Liver (tissue), 8 donors: ENCODE measurements at regions not wholly inside any gene's neighbourhood (a gene's known extent, or its start where the extent isn't known, plus 50 kb on each side); places are given as distances from the start of the nearest gene placed in this dataset.

Source experiments
- DNase-seq: peaks from one replicate; pipeline ENCODE4 v3.0.0-alpha.2; 2017; ENCODE audit warnings: low spot score
- H3K27ac ChIP-seq, 2 donors: one replicate each; pipeline ENCODE4 v1.7.0; 2013; ENCODE audit warnings: inconsistent platforms in 2 of 2, low read length in 2 of 2, control low read depth in 1 of 2, low read depth in 1 of 2, mild to moderate bottlenecking in 1 of 2
- H3K27me3 ChIP-seq, 4 donors: one replicate each; pipeline versions ENCODE4 v1.6.1 to v1.7.0; 2013; ENCODE audit warnings: low read length in 3 of 4, inconsistent platforms in 1 of 4, mild to moderate bottlenecking in 1 of 4, moderate library complexity in 1 of 4; ENCODE audit not compliant: control insufficient read depth in 4 of 4, insufficient read depth in 4 of 4
- H3K36me3 ChIP-seq, 4 donors: one replicate each; pipeline versions ENCODE4 v1.6.1 to v1.7.0; 2013; ENCODE audit warnings: low read length in 3 of 4, mild to moderate bottlenecking in 3 of 4, low read depth in 1 of 4, moderate library complexity in 1 of 4; ENCODE audit not compliant: control insufficient read depth in 4 of 4, insufficient read depth in 3 of 4
- H3K4me1 ChIP-seq, 4 donors: one replicate each; pipeline versions ENCODE4 v1.6.1 to v1.7.0; 2013; ENCODE audit warnings: low read length in 3 of 4, mild to moderate bottlenecking in 3 of 4, moderate library complexity in 1 of 4; ENCODE audit not compliant: control insufficient read depth in 4 of 4, insufficient read depth in 4 of 4
- H3K4me3 ChIP-seq, 3 donors: one replicate each; pipeline versions ENCODE4 v1.6.1 to v1.7.0; 2013; ENCODE audit warnings: low read length in 3 of 3, control low read depth in 1 of 3, low read depth in 1 of 3, mild to moderate bottlenecking in 1 of 3
- H3K9ac ChIP-seq, 2 donors: one replicate each; pipeline ENCODE4 v1.7.0; 2013; ENCODE audit warnings: low read length in 2 of 2, mild to moderate bottlenecking in 2 of 2, moderate library complexity in 2 of 2, control low read depth in 1 of 2, low read depth in 1 of 2
- H3K9me3 ChIP-seq, 4 donors: one replicate each; pipeline versions ENCODE4 v1.6.1 to v1.7.0; 2013; ENCODE audit warnings: low read length in 3 of 4; ENCODE audit not compliant: control insufficient read depth in 4 of 4
- CTCF ChIP-seq: fragments of 150-350 bp; IDR thresholded peaks from 2 replicates; pipeline ENCODE4 v1.5.1; 2017; ENCODE audit warnings: improper control_type of control experiment, low read depth, low read length; ENCODE audit not compliant: missing input control
- FOXA1 ChIP-seq: IDR thresholded peaks from 2 replicates; pipeline ENCODE4 v1.6.1; 2016; ENCODE audit warnings: antibody characterized with exemption
- HNF4G ChIP-seq: IDR thresholded peaks from 2 replicates; pipeline ENCODE4 v1.6.1; 2016; ENCODE audit warnings: antibody characterized with exemption
- JUND ChIP-seq, 2 donors: IDR thresholded peaks; 2 replicates each; pipeline ENCODE4 v1.6.1; 2016; ENCODE audit warnings: antibody characterized with exemption in 2 of 2
- NR2F2 ChIP-seq: IDR thresholded peaks from 2 replicates; pipeline ENCODE4 v1.6.1; 2016; ENCODE audit warnings: antibody characterized with exemption
- RAD21 ChIP-seq, 2 donors: IDR thresholded peaks; 2 replicates each; pipeline ENCODE4 v1.6.1; 2016; ENCODE audit warnings: antibody characterized with exemption in 2 of 2, mild to moderate bottlenecking in 2 of 2
- RXRA ChIP-seq, 2 donors: IDR thresholded peaks; 2 replicates each; pipeline ENCODE4 v1.6.1; 2017 to 2018; ENCODE audit warnings: antibody characterized with exemption in 2 of 2, mild to moderate bottlenecking in 1 of 2
- SP1 ChIP-seq: IDR thresholded peaks from 2 replicates; pipeline ENCODE4 v1.6.1; 2018; ENCODE audit warnings: antibody characterized with exemption, mild to moderate bottlenecking
- TAF1 ChIP-seq: conservative IDR thresholded peaks from 2 replicates; pipeline ENCODE4 v1.6.1; 2016; ENCODE audit warnings: antibody characterized with exemption, mild to moderate bottlenecking
- WGBS: extraction: QIAGEN DNeasy Blood & Tissue Kit; methylation state at CpG from one replicate; pipeline ENCODE4 v1.1.7; 2013; 5-methylcytosine and 5-hydroxymethylcytosine counted together
- TF ChIP-seq, protein P1 (sequence below): IDR thresholded peaks from 2 replicates; pipeline ENCODE4 v1.6.1; 2016; ENCODE audit warnings: antibody characterized with exemption, mild to moderate bottlenecking
- TF ChIP-seq, protein P2 (sequence below): IDR thresholded peaks from 2 replicates; pipeline ENCODE4 v1.6.1; 2016; ENCODE audit warnings: antibody characterized with exemption
- donor health status: healthy.
- donor health status: healthy.
- donor health status: healthy.
- donor health status: healthy.
- donor health status: healthy.

DNA sequence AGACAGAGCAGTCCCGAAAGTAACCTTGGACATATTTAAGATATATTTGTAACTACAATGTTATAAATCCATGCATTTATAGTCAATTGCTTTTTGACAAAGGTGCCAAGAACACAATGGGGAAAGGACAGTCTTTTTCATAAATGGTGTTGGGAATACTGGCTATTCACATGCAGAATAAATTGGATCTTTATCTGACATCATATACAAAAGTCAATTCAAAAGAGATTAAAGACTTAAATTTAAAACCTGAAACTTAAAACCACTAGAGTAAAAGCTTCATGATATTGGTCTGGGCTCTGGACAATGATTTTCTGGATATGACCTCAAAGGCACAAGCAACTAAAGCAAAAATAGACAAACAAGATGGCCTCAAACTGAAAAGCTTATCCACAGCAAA is 950.7 kb upstream of the TYRP1 start:
- WGBS, result 72% methylated on average over 1 of the region's 1 CpG
- H3K27me3 ChIP-seq, result no peaks in the 10 kb centered on the region
- no peak overlapping the region for H3K9ac ChIP-seq
- H3K4me1 ChIP-seq, result no peaks in the 10 kb centered on the region
- no peak for TF ChIP-seq HNF4G
- DNase-seq, result no peak
- no peak overlapping the region for H3K4me3 ChIP-seq
- H3K27ac ChIP-seq, result no peak overlapping the region
- no peaks in the 10 kb centered on the region for H3K36me3 ChIP-seq
- H3K9me3 ChIP-seq, result no peaks in the 10 kb centered on the region

- Histone ChIP-seq H3K27ac (no peak overlapping the region), H3K9ac (no peak overlapping the region), H3K36me3 (no peaks in the 10 kb centered on the region), H3K9me3 (no peaks in the 10 kb centered on the region), H3K27me3 (no peaks in the 10 kb centered on the region), H3K4me1 (no peaks in the 10 kb centered on the region), H3K4me3 (no peak overlapping the region)
- no peak for TF ChIP-seq SP1
- DNase-seq, result no peak
- 76% methylated on average over 2 of the region's 2 CpGs for WGBS
These were observed 949.8 kb upstream of the TYRP1 start for GRCh38 chr9:11743356-11743755.

GRCh38 chr9:11749396-11749795 is 943.8 kb upstream of the TYRP1 start:
- TF ChIP-seq NR2F2 (no peak), SP1 (no peak), RXRA (IDR thresholded peaks at IDR 0.05) (no peak), HNF4G (no peak), CTCF (no peak), FOXA1 (no peak), JUND (IDR thresholded peaks at IDR 0.05) (no peak), TAF1 (no peak), RAD21 (IDR thresholded peaks at IDR 0.05) (no peak)
- TF ChIP-seq, protein P1, sequence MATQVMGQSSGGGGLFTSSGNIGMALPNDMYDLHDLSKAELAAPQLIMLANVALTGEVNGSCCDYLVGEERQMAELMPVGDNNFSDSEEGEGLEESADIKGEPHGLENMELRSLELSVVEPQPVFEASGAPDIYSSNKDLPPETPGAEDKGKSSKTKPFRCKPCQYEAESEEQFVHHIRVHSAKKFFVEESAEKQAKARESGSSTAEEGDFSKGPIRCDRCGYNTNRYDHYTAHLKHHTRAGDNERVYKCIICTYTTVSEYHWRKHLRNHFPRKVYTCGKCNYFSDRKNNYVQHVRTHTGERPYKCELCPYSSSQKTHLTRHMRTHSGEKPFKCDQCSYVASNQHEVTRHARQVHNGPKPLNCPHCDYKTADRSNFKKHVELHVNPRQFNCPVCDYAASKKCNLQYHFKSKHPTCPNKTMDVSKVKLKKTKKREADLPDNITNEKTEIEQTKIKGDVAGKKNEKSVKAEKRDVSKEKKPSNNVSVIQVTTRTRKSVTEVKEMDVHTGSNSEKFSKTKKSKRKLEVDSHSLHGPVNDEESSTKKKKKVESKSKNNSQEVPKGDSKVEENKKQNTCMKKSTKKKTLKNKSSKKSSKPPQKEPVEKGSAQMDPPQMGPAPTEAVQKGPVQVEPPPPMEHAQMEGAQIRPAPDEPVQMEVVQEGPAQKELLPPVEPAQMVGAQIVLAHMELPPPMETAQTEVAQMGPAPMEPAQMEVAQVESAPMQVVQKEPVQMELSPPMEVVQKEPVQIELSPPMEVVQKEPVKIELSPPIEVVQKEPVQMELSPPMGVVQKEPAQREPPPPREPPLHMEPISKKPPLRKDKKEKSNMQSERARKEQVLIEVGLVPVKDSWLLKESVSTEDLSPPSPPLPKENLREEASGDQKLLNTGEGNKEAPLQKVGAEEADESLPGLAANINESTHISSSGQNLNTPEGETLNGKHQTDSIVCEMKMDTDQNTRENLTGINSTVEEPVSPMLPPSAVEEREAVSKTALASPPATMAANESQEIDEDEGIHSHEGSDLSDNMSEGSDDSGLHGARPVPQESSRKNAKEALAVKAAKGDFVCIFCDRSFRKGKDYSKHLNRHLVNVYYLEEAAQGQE, result no peak
- TF ChIP-seq, protein P2, sequence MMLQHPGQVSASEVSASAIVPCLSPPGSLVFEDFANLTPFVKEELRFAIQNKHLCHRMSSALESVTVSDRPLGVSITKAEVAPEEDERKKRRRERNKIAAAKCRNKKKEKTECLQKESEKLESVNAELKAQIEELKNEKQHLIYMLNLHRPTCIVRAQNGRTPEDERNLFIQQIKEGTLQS, result no peak
- Histone ChIP-seq H3K9ac (no peak overlapping the region), H3K4me1 (no peaks in the 10 kb centered on the region), H3K4me3 (no peak overlapping the region), H3K27ac (no peak overlapping the region), H3K36me3 (no peaks in the 10 kb centered on the region), H3K27me3 (no peaks in the 10 kb centered on the region), H3K9me3 (no peaks in the 10 kb centered on the region)
- DNase-seq, result no peak
- WGBS, result 36% methylated on average over 2 of the region's 2 CpGs
